GM21526 (cell line): ENCODE measurements at regions not wholly inside any gene's neighbourhood (a gene's known extent, or its start where the extent isn't known, plus 50 kb on each side); places are given as distances from the start of the nearest gene placed in this dataset.
"Not testable (repeated sequence)": the region's sequence is repeated elsewhere in the genome, so short reads cannot be mapped to it uniquely, and the experiment has no call there.

ENCODE experiments used
- ATAC-seq: cut with Tn5 transposase; IDR thresholded peaks from one replicate; pipeline ENCODE4 v1.9.1; 2021; ENCODE audit warnings: moderate library complexity; ENCODE audit not compliant: unreplicated experiment, low FRiP score

DNA sequence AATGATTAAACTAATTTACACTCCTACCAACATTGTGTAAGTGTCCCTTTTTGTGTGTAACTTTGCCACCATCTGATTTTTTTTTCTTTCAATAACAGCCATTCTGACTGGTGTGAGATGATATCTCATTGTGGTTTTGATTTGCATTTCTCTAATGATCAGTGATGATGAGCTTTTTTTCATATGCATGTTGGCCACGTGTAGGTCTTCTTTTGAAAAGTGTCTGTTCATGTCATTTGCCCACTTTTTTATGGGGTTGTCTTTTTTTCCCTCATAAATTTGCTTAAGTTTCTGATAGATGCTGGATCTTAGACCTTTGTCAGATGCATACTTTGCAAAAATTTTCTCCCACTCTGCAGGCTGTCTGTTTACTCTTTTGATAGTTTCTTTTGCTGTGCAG is 102.5 kb upstream of the ZEB2 start:
- not testable (repeated sequence) for ATAC-seq

GRCh38 chr2:144621266-144621665 is 101.3 kb upstream of the ZEB2 start:
- no peak for ATAC-seq

GRCh38 chr2:144619760-144620159 is 99.8 kb upstream of the ZEB2 start:
- ATAC-seq = no peak

- ATAC-seq = not testable (repeated sequence)
Measured at GRCh38 chr2:144617171-144617570, 97.3 kb upstream of the ZEB2 start.

DNA sequence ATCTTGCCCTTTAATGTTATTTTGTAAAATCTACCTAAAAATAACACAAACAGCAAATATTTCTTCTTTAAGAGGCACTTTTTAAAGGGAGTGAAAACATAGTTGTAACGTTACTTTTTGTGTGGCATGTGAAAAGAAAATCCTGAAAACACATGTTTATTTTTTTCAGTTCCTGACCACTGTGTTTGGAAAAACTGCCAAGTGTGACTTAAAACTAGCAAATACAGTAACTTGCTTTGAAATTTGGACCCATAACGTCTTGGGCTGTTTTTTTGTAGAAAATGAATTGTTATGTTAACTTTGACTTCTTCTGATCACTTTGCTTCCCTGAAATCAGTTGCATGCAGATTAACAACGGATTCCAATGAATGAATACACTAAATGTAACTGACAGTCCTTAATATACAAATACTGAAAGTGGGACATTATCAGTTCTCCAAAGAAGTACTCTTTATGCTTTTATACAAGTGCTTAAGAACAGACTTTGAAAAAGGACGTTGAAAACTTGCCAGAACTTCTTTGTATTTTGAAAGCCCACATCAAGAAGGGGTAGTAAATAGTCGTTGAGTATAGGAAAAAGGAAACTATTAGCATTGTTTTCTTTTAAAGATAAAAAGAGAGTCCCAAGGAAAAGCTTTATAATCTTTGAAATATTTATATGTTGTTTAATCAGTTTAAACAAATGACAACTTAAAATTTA is 96.1 kb upstream of the ZEB2 start:
- no peak for ATAC-seq

DNA sequence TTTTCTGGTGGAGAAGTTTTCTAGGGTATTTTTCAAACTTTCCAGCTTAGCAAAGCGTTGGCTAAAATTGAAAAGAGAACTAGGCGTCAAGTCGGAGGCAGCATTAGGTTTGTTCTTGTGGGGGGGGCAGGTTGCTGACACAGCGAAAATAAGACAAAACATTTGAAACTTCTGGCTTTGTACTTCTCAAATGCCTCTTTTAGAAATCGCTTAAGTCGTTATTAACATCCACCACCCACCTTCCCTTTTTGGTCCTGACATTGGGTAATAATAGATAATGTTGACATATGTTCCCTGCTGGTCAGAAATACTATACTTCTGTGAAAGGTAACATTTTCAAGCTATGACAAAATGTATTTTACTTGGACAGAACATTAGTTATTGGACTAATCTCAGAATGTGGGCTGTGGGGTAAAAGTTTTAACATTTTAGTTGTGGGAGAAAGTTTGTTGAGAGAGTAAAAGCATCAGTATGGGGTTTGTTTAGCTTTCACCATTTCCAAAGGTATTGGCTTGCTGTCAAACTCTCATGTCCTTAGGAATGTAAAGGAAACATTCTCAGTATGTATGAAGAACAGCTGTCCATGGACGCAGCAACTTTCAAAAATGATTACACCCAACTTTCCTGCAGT is 88.1 kb upstream of the ZEB2 start:
- ATAC-seq = no peak

DNA sequence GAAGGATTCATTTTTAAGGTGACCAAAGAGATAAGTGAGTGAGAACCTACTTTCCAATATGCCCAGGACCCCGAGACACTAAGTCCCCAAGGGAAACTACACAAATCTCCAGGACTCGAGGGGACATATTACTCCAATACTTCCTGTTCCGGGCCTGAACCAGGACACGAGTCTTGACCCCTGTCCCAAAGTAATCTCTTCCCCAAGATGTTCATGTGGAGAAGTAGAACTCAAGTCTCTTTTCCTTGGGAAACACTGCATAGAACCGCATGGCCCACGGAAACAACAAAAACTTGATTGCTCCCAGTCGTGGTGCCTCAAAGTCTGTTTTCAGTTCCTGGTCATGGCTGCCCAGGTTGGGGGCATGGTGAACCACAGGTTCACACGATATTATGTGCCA is 87.2 kb upstream of the ZEB2 start:
- ATAC-seq = no peak

DNA sequence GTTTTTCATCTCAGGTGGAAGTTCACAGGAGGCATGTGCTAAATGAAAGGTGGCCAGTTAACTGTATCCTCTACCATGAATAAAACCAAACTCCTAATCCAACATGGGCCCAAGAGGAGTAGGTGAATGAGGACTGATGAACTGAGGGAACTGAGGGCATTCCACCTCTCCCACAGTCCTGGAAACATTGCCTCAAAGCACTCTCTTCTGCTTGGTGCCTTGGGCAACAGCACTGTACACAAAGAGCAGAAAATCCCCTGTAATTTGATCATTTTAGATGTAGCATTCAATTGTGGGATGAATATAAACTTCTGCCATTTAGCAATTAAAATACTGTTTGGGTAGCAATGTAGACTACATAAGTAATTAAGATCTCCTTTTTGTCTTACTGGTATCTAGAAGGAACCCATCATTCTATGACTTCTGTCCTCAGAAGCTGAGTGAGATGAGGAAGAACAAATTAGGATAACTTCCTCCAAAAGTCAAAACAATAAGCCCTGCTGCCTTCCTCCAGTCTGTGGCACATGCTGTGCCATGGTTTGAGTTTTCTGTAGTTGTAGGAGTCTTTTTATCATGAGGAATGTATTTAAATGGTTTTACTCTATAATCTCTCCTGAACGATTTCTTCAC is 86.7 kb upstream of the ZEB2 start:
- no peak for ATAC-seq

GRCh38 chr2:144605231-144605840 is 85.4 kb upstream of the ZEB2 start:
- ATAC-seq = no peak

DNA sequence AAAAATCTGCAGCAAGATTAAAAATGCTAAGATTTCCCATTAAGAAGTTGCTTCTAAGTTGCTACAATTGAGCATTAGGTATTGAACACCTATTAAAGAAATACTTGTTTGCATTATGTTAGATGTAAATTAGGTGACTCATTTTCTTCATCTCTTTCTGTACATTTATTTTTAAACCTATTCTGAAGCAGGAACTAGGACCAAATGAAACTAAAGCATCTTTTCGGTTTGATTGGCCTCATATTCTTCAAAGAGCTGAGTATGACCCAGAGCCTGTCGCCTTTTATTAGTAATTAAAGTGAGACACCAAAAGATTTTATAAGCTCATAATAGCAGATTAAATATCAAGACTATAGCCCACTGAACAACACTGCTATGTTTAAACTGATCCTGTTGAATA is 83.4 kb upstream of the ZEB2 start:
- no peak for ATAC-seq

GRCh38 chr2:144598906-144599305 is 79.0 kb upstream of the ZEB2 start:
- no peak for ATAC-seq

DNA sequence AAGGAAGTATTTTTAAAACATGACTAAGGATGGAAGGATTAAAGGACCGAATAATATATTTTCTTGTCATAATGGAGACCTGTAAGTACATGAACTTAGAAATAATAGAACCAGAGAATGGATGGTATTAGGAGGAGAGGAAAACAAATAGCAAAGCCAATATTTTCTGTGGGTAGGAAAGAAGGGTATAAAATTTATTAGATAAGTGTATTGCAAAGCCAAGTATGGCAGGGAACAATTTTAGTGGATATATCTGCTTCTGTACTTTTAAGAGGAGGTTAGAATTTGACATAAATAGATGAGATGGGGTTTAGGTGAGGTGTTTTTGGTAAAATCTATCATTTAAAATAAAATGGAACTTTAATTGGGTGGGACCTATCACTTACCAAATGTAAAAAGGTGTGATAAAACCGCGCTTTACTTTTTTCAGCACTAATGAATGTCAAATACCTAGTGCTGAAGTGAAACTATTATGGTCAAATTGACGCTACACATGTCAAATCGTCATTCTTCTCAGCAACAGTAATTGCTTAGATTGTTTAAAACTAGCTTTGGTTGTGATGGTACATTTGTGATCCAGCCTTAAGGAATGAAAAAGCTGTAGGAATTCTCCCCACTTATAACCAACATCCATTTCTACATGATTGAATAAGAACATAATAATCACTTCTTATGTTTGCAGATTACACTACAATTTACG is 78.1 kb upstream of the ZEB2 start:
- no peak for ATAC-seq

GRCh38 chr2:144597388-144597787 is 77.5 kb upstream of the ZEB2 start:
- ATAC-seq = no peak

DNA sequence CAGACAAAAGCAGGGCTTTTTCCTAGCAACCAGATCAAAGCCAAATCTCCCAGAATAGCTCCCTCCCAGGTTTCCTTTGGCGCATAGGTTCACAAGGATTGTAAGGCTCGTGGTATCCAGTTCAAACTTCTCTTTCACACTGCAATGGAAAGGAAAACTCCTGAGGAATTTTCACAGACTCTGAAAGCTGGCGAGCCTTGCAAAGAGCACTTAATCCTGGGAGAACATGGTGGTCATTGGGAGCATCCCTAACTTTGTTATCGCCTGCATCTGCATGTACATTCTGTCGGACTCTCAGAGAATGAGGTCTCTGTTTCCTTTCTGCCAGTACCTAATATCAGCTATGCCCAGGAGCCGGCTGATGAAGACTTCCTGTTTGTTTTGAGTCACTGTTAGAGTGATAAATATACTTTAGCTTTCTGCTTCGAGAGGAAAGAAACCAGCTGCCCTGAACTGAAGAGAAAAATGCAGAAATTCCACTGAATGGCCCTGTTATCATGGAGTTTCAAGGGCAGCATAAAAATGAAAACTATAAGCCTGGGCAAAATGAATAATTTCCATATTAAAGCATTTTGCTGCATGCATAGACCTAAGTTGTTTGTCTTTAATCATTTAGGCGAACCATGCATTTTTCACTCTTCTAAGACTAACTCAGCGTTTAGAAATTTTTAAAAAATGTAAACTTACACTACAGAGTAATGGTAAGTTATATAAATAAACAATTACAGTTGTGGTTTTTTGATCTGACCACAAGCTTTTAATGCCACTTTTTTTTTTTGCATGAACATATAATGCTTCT is 76.4 kb upstream of the ZEB2 start:
- peak; percentile 81 for ATAC-seq

DNA sequence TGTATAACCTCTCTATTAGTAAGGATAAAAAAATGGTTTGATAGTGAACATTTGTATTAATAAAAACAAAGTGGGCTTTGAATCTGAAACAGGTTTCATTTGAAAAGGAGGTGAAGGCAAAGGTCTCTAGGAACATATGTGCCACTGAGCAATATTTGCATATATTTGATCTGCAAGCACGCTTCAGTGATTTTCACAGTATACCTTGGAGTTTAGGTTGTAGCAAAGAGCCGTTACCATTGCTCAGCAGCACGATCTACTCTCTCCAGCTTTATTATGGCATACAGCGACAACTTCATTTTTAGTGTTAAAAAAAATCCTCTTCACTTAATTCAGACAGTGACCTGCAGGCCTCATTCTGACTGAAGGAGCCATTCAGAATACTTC is 75.8 kb upstream of the ZEB2 start:
- no peak for ATAC-seq

- ATAC-seq = no peak
Measured at GRCh38 chr2:144595279-144595678, 75.4 kb upstream of the ZEB2 start.

DNA sequence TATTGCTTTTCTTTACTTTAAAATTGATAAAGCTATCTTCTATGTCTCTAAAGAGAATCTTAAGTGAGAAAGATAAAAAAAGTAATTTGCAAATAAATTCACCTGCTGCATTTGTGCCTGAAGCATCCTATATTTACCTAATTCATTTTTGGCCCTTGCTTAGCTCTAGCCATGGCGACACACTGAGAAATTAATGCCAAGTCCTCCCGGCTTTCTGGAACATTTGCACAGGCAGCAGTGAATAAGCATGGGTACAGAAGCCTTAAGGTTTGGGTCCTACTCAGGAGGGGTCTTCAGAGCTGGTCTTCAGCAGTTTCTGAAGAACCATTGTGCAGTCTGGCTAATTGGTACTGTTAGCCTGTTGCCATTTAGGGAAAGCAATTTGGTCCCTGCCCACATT is 73.9 kb upstream of the ZEB2 start:
- no peak for ATAC-seq

- ATAC-seq = no peak
Measured at GRCh38 chr2:144592500-144593256, 72.8 kb upstream of the ZEB2 start.

- ATAC-seq = no peak
Measured at GRCh38 chr2:144587306-144587705, 67.4 kb upstream of the ZEB2 start.

GRCh38 chr2:144586476-144586875 is 66.6 kb upstream of the ZEB2 start:
- no peak for ATAC-seq
